ENCODE measurements at regions not wholly inside any gene's neighbourhood (a gene's known extent, or its start where the extent isn't known, plus 50 kb on each side); places are given as distances from the start of the nearest gene placed in this dataset.

GRCh38 chr4:186946682-186947294 is 223.1 kb upstream of the FAT1 start:
- no peak overlapping the region for H3K27ac Mint-ChIP-seq

GRCh38 chr4:186948361-186949242 is 224.9 kb upstream of the FAT1 start:
- no peak for DNase-seq (ENCODE audit: low spot score)
- Mint-ChIP-seq H3K4me3 (no peak overlapping the region), H3K27ac (no peak overlapping the region), H3K9me3 (peaks cover 21% of the 10 kb centered on the region), H3K27me3 (ENCODE audit: low read depth) (no peaks in the 10 kb centered on the region), H3K36me3 (ENCODE audit: low read depth) (no peaks in the 10 kb centered on the region), H3K4me1 (ENCODE audit: low read depth) (no peaks in the 10 kb centered on the region)

More at GRCh38 chr4:186946682-186947294, 223.1 kb upstream of the FAT1 start:
- Mint-ChIP-seq H3K36me3 (ENCODE audit: low read depth) (no peaks in the 10 kb centered on the region), H3K27me3 (ENCODE audit: low read depth) (no peaks in the 10 kb centered on the region), H3K4me3 (no peak overlapping the region), H3K4me1 (ENCODE audit: low read depth) (no peaks in the 10 kb centered on the region), H3K9me3 (peaks cover 30% of the 10 kb centered on the region)
- DNase-seq (ENCODE audit: low spot score), result no peak

- Mint-ChIP-seq H3K4me3 (no peak overlapping the region), H3K9me3 (peaks cover 24% of the 10 kb centered on the region), H3K4me1 (ENCODE audit: low read depth) (no peaks in the 10 kb centered on the region), H3K27ac (no peak overlapping the region), H3K27me3 (ENCODE audit: low read depth) (no peaks in the 10 kb centered on the region), H3K36me3 (ENCODE audit: low read depth) (no peaks in the 10 kb centered on the region)
- no peak for DNase-seq (ENCODE audit: low spot score)
Observed at GRCh38 chr4:186949847-186950246, 226.2 kb upstream of the FAT1 start.

- Mint-ChIP-seq H3K27ac (no peak overlapping the region), H3K27me3 (ENCODE audit: low read depth) (no peaks in the 10 kb centered on the region), H3K9me3 (peaks cover 20% of the 10 kb centered on the region), H3K36me3 (ENCODE audit: low read depth) (no peaks in the 10 kb centered on the region), H3K4me3 (no peak overlapping the region), H3K4me1 (ENCODE audit: low read depth) (no peaks in the 10 kb centered on the region)
- no peak for DNase-seq (ENCODE audit: low spot score)
Observed at GRCh38 chr4:186952709-186953108, 229.1 kb upstream of the FAT1 start.

- peaks cover 17% of the 10 kb centered on the region for H3K9me3 Mint-ChIP-seq
- no peak overlapping the region for H3K27ac Mint-ChIP-seq
- no peaks in the 10 kb centered on the region for H3K36me3 Mint-ChIP-seq (ENCODE audit: low read depth)
- DNase-seq (ENCODE audit: low spot score), result no peak
- H3K4me1 Mint-ChIP-seq (ENCODE audit: low read depth), result no peaks in the 10 kb centered on the region
- H3K4me3 Mint-ChIP-seq, result no peak overlapping the region
- no peaks in the 10 kb centered on the region for H3K27me3 Mint-ChIP-seq (ENCODE audit: low read depth)
Observed at GRCh38 chr4:186953599-186954260, 230.1 kb upstream of the FAT1 start.

- Mint-ChIP-seq H3K9me3 (peaks cover 15% of the 10 kb centered on the region), H3K4me3 (no peak overlapping the region), H3K36me3 (ENCODE audit: low read depth) (no peaks in the 10 kb centered on the region)
Observed at GRCh38 chr4:186954509-186954908, 230.9 kb upstream of the FAT1 start.

GRCh38 chr4:186954956-186955355 is 231.3 kb upstream of the FAT1 start:
- H3K4me3 Mint-ChIP-seq, result no peak overlapping the region
- no peaks in the 10 kb centered on the region for H3K4me1 Mint-ChIP-seq (ENCODE audit: low read depth)
- no peaks in the 10 kb centered on the region for H3K36me3 Mint-ChIP-seq (ENCODE audit: low read depth)

More at GRCh38 chr4:186954509-186954908, 230.9 kb upstream of the FAT1 start:
- Mint-ChIP-seq H3K4me1 (ENCODE audit: low read depth) (no peaks in the 10 kb centered on the region), H3K27me3 (ENCODE audit: low read depth) (no peaks in the 10 kb centered on the region), H3K27ac (no peak overlapping the region)
- DNase-seq (ENCODE audit: low spot score), result no peak

GRCh38 chr4:186957952-186958555 is 234.4 kb upstream of the FAT1 start:
- Mint-ChIP-seq H3K36me3 (ENCODE audit: low read depth) (no peaks in the 10 kb centered on the region), H3K27ac (no peak overlapping the region), H3K4me1 (ENCODE audit: low read depth) (no peaks in the 10 kb centered on the region), H3K27me3 (ENCODE audit: low read depth) (no peaks in the 10 kb centered on the region), H3K9me3 (peaks cover 15% of the 10 kb centered on the region), H3K4me3 (no peak overlapping the region)
- no peak for DNase-seq (ENCODE audit: low spot score)

More at GRCh38 chr4:186954956-186955355, 231.3 kb upstream of the FAT1 start:
- DNase-seq (ENCODE audit: low spot score), result no peak
- H3K27me3 Mint-ChIP-seq (ENCODE audit: low read depth), result no peaks in the 10 kb centered on the region
- H3K9me3 Mint-ChIP-seq, result peaks cover 15% of the 10 kb centered on the region
- no peak overlapping the region for H3K27ac Mint-ChIP-seq

- Mint-ChIP-seq H3K4me3 (no peak overlapping the region), H3K36me3 (ENCODE audit: low read depth) (no peaks in the 10 kb centered on the region), H3K9me3 (peaks cover 15% of the 10 kb centered on the region), H3K27ac (no peak overlapping the region), H3K4me1 (ENCODE audit: low read depth) (no peaks in the 10 kb centered on the region), H3K27me3 (ENCODE audit: low read depth) (no peaks in the 10 kb centered on the region)
- DNase-seq (ENCODE audit: low spot score), result no peak
Observed at GRCh38 chr4:186958726-186959350, 235.2 kb upstream of the FAT1 start.

GRCh38 chr4:186979961-186980745 is 256.5 kb upstream of the FAT1 start:
- Mint-ChIP-seq H3K4me3 (no peak overlapping the region), H3K27me3 (ENCODE audit: low read depth) (no peaks in the 10 kb centered on the region), H3K9me3 (peaks cover 43% of the 10 kb centered on the region), H3K27ac (no peak overlapping the region), H3K36me3 (ENCODE audit: low read depth) (no peaks in the 10 kb centered on the region), H3K4me1 (ENCODE audit: low read depth) (no peaks in the 10 kb centered on the region)
- DNase-seq (ENCODE audit: low spot score), result no peak

- no peak for DNase-seq (ENCODE audit: low spot score)
- no peak overlapping the region for H3K27ac Mint-ChIP-seq
Observed at GRCh38 chr4:186981161-186981560, 257.5 kb upstream of the FAT1 start.

GRCh38 chr4:186982160-186982559 is 258.5 kb upstream of the FAT1 start:
- no peaks in the 10 kb centered on the region for H3K4me1 Mint-ChIP-seq (ENCODE audit: low read depth)

More at GRCh38 chr4:186981161-186981560, 257.5 kb upstream of the FAT1 start:
- H3K4me1 Mint-ChIP-seq (ENCODE audit: low read depth), result no peaks in the 10 kb centered on the region
- no peaks in the 10 kb centered on the region for H3K27me3 Mint-ChIP-seq (ENCODE audit: low read depth)
- peaks cover 44% of the 10 kb centered on the region for H3K9me3 Mint-ChIP-seq
- no peaks in the 10 kb centered on the region for H3K36me3 Mint-ChIP-seq (ENCODE audit: low read depth)
- H3K4me3 Mint-ChIP-seq, result no peak overlapping the region

GRCh38 chr4:186984105-186984644 is 260.5 kb upstream of the FAT1 start:
- Mint-ChIP-seq H3K27ac (no peak overlapping the region), H3K36me3 (ENCODE audit: low read depth) (no peaks in the 10 kb centered on the region), H3K4me1 (ENCODE audit: low read depth) (no peaks in the 10 kb centered on the region), H3K27me3 (ENCODE audit: low read depth) (no peaks in the 10 kb centered on the region), H3K9me3 (peaks cover 57% of the 10 kb centered on the region), H3K4me3 (no peak overlapping the region)
- DNase-seq (ENCODE audit: low spot score), result no peak

More at GRCh38 chr4:186982160-186982559, 258.5 kb upstream of the FAT1 start:
- peaks cover 52% of the 10 kb centered on the region for H3K9me3 Mint-ChIP-seq
- DNase-seq (ENCODE audit: low spot score), result no peak
- H3K36me3 Mint-ChIP-seq (ENCODE audit: low read depth), result no peaks in the 10 kb centered on the region
- no peak overlapping the region for H3K27ac Mint-ChIP-seq
- no peak overlapping the region for H3K4me3 Mint-ChIP-seq
- H3K27me3 Mint-ChIP-seq (ENCODE audit: low read depth), result no peaks in the 10 kb centered on the region

Data from T-helper 2 cell treated with Interferon-gamma antibody and Interleukin-4, amounts not matched to agents 5 μg/mL and 100 μg/mL, for 36 hours (primary cell).